Stomach (tissue), 8 donors: ENCODE measurements at regions not wholly inside any gene's neighbourhood (a gene's known extent, or its start where the extent isn't known, plus 50 kb on each side); places are given as distances from the start of the nearest gene placed in this dataset.

Experiments used
- DNase-seq, 2 donors: peaks; one replicate each; pipeline versions ENCODE4 v3.0.0 to v3.0.0-alpha.2; 2013 to 2019
- H3K27ac ChIP-seq, 5 donors: fragments of 200-600 bp in 4 of 5; sonication (generic) in 4 of 5; one replicate each; pipeline ENCODE4 v1.5.1; 2013 to 2019; ENCODE audit warnings: mild to moderate bottlenecking in 1 of 5, moderate library complexity in 1 of 5
- H3K27me3 ChIP-seq, 3 donors: fragments of 200-600 bp; sonication (generic); one replicate each; pipeline ENCODE4 v1.5.1; 2017 to 2019; ENCODE audit warnings: mixed run types in 1 of 3
- H3K36me3 ChIP-seq, 4 donors: fragments of 200-600 bp; sonication (generic); 1 replicate in 3 of 4; 2 replicates in 1 of 4; pipeline ENCODE4 v1.5.1; 2016 to 2019
- H3K4me1 ChIP-seq, 4 donors: fragments of 200-600 bp; sonication (generic); one replicate each; pipeline ENCODE4 v1.5.1; 2016 to 2019
- H3K4me3 ChIP-seq, 4 donors: fragments of 200-600 bp; sonication (generic) in 3 of 4; one replicate each; pipeline ENCODE4 v1.5.1; 2016 to 2019; ENCODE audit warnings: mild to moderate bottlenecking in 1 of 4
- H3K9me3 ChIP-seq, 4 donors: fragments of 200-600 bp; sonication (generic); one replicate each; pipeline ENCODE4 v1.5.1; 2016 to 2019
- CTCF ChIP-seq, 7 experiments: fragments of 450-650 bp in 4 of 7; fragments of 200-600 bp in 3 of 7; sonication (generic) in 3 of 7; IDR thresholded peaks; one replicate each; pipeline ENCODE4 v1.5.1; 2016 to 2019; ENCODE audit warnings: antibody characterized with exemption in 7 of 7, control low read depth in 2 of 7, mild to moderate bottlenecking in 1 of 7
- EP300 ChIP-seq: sonication (generic); formaldehyde crosslinking; IDR thresholded peaks from one replicate; pipeline ENCODE4 v1.6.1; 2017; ENCODE audit warnings: antibody characterized with exemption
- POLR2A ChIP-seq, 4 donors: fragments of 450-650 bp; IDR thresholded peaks; one replicate each; pipeline ENCODE4 v1.6.1; 2016; ENCODE audit warnings: antibody characterized with exemption in 4 of 4, control low read depth in 2 of 4, mild to moderate bottlenecking in 1 of 4, moderate library complexity in 1 of 4
- POLR2AphosphoS5 ChIP-seq, 3 donors: sonication (generic); formaldehyde crosslinking; IDR thresholded peaks; one replicate each; pipeline ENCODE4 v1.6.1; 2016; ENCODE audit warnings: antibody characterized with exemption in 3 of 3
- WGBS, 5 donors: extraction: QIAGEN DNeasy Blood & Tissue Kit in 3 of 5; methylation state at CpG; one replicate each; pipeline versions ENCODE4 v1.1.5 to v1.1.7; 2013 to 2018; 5-methylcytosine and 5-hydroxymethylcytosine counted together
- intact Hi-C: fragments of 100-400 bp; cut with DNase I; formaldehyde crosslinking; loops from one replicate; pipeline ENCODE4 v1.15.1; 2023; ENCODE audit warnings: low total_unique reads
- donor health status: healthy with polysubstance abuse.
- donor health status: Bipolar disorder and iron deficiency.
- donor health status: healthy.

- Histone ChIP-seq H3K4me1 (no peaks in the 10 kb centered on the region), H3K27me3 (no peaks in the 10 kb centered on the region), H3K9me3 (no peaks in the 10 kb centered on the region), H3K27ac (no peak overlapping the region), H3K4me3 (no peak overlapping the region), H3K36me3 (no peaks in the 10 kb centered on the region)
- 40 to 52% (median 47%) methylated on average over 1 of the region's 1 CpG for WGBS, 5 donors
- intact Hi-C loops, result no loop called here
- no peak for TF ChIP-seq EP300
- no peak for TF ChIP-seq POLR2A (IDR thresholded peaks at IDR 0.05)
- TF ChIP-seq POLR2AphosphoS5 (IDR thresholded peaks at IDR 0.05), result no peak
- no peak for TF ChIP-seq CTCF (IDR thresholded peaks at IDR 0.05)
- no peak for DNase-seq
These were observed 208.4 kb upstream of the CNR1 start for GRCh38 chr6:88374553-88374952.

GRCh38 chr6:88371480-88371879 is 205.3 kb upstream of the CNR1 start:
- Histone ChIP-seq H3K27ac (no peak overlapping the region), H3K4me3 (no peak overlapping the region), H3K9me3 (no peaks in the 10 kb centered on the region), H3K36me3 (no peaks in the 10 kb centered on the region), H3K27me3 (no peaks in the 10 kb centered on the region), H3K4me1 (no peaks in the 10 kb centered on the region)
- TF ChIP-seq CTCF (IDR thresholded peaks at IDR 0.05) (no peak), POLR2AphosphoS5 (IDR thresholded peaks at IDR 0.05) (no peak), EP300 (no peak), POLR2A (IDR thresholded peaks at IDR 0.05) (no peak)
- 35 to 56% (median 49%) methylated on average over 2 of the region's 2 CpGs for WGBS, 5 donors
- intact Hi-C loops, result no loop called here
- no peak for DNase-seq

GRCh38 chr6:88370127-88370710 is 204.1 kb upstream of the CNR1 start:
- Histone ChIP-seq H3K36me3 (no peaks in the 10 kb centered on the region), H3K4me3 (no peak overlapping the region), H3K9me3 (no peaks in the 10 kb centered on the region), H3K27ac (no peak overlapping the region), H3K27me3 (no peaks in the 10 kb centered on the region), H3K4me1 (no peaks in the 10 kb centered on the region)
- 75 to 93% (median 92%) methylated on average over 4 of the region's 4 CpGs for WGBS, 5 donors
- intact Hi-C loops, result no loop called here
- TF ChIP-seq CTCF (IDR thresholded peaks at IDR 0.05) (no peak), POLR2AphosphoS5 (IDR thresholded peaks at IDR 0.05) (no peak), EP300 (no peak), POLR2A (IDR thresholded peaks at IDR 0.05) (no peak)
- no peak for DNase-seq

GRCh38 chr6:88369262-88369661 is 203.1 kb upstream of the CNR1 start:
- TF ChIP-seq POLR2AphosphoS5 (IDR thresholded peaks at IDR 0.05), result no peak
- TF ChIP-seq CTCF (IDR thresholded peaks at IDR 0.05), result no peak
- TF ChIP-seq POLR2A (IDR thresholded peaks at IDR 0.05), result no peak
- TF ChIP-seq EP300, result no peak
- H3K27me3 ChIP-seq, result no peaks in the 10 kb centered on the region
- no peak overlapping the region for H3K27ac ChIP-seq
- DNase-seq, result no peak
- no peaks in the 10 kb centered on the region for H3K36me3 ChIP-seq
- 70 to 83% (median 81%) methylated on average over 3 of the region's 3 CpGs for WGBS, 5 donors
- no peaks in the 10 kb centered on the region for H3K9me3 ChIP-seq
- H3K4me3 ChIP-seq, result no peak overlapping the region
- intact Hi-C loops, result no loop called here
- no peaks in the 10 kb centered on the region for H3K4me1 ChIP-seq
